Mammary epithelial cell (primary cell): ENCODE measurements at regions not wholly inside any gene's neighbourhood (a gene's known extent, or its start where the extent isn't known, plus 50 kb on each side); places are given as distances from the start of the nearest gene placed in this dataset.

ENCODE experiments used
- EZH2 ChIP-seq: IDR thresholded peaks from 2 replicates; pipeline ENCODE4 v1.6.1; 2012; ENCODE audit warnings: low read length, inconsistent platforms, borderline replicate concordance
- TF ChIP-seq, protein P1 (sequence below), 2 donors: IDR thresholded peaks in 1 of 2; conservative IDR thresholded peaks in 1 of 2; 2 replicates each; pipeline ENCODE4 v1.5.1; 2011 to 2012; ENCODE audit warnings: inconsistent platforms in 2 of 2, low read length in 2 of 2, mild to moderate bottlenecking in 2 of 2, control low read depth in 1 of 2, low read depth in 1 of 2; ENCODE audit not compliant: insufficient read depth in 1 of 2; ENCODE audit errors: extremely low read depth in 1 of 2

- TF ChIP-seq EZH2: no peak
- TF ChIP-seq, protein P1, sequence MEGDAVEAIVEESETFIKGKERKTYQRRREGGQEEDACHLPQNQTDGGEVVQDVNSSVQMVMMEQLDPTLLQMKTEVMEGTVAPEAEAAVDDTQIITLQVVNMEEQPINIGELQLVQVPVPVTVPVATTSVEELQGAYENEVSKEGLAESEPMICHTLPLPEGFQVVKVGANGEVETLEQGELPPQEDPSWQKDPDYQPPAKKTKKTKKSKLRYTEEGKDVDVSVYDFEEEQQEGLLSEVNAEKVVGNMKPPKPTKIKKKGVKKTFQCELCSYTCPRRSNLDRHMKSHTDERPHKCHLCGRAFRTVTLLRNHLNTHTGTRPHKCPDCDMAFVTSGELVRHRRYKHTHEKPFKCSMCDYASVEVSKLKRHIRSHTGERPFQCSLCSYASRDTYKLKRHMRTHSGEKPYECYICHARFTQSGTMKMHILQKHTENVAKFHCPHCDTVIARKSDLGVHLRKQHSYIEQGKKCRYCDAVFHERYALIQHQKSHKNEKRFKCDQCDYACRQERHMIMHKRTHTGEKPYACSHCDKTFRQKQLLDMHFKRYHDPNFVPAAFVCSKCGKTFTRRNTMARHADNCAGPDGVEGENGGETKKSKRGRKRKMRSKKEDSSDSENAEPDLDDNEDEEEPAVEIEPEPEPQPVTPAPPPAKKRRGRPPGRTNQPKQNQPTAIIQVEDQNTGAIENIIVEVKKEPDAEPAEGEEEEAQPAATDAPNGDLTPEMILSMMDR (conservative IDR thresholded peaks at IDR 0.05 in 1 of 2, IDR thresholded peaks at IDR 0.05 in 1 of 2; ENCODE audit: extremely low read depth in 1 of 2, insufficient read depth in 1 of 2, low read depth in 1 of 2, low read length in 2 of 2): no peak
These were observed 52.2 kb downstream of the SIPA1L2 start for GRCh38 chr1:232577772-232578171.
